NCI-H128 (cell line): ENCODE measurements at regions not wholly inside any gene's neighbourhood (a gene's known extent, or its start where the extent isn't known, plus 50 kb on each side); places are given as distances from the start of the nearest gene placed in this dataset.
"Not testable (repeated sequence)": the region's sequence is repeated elsewhere in the genome, so short reads cannot be mapped to it uniquely, and the experiment has no call there.

Source experiments
- DNase-seq: peaks from one replicate; lab custom pipeline; 2025; ENCODE audit not compliant: unreplicated experiment; lab: John Stamatoyannopoulos, UW

DNA sequence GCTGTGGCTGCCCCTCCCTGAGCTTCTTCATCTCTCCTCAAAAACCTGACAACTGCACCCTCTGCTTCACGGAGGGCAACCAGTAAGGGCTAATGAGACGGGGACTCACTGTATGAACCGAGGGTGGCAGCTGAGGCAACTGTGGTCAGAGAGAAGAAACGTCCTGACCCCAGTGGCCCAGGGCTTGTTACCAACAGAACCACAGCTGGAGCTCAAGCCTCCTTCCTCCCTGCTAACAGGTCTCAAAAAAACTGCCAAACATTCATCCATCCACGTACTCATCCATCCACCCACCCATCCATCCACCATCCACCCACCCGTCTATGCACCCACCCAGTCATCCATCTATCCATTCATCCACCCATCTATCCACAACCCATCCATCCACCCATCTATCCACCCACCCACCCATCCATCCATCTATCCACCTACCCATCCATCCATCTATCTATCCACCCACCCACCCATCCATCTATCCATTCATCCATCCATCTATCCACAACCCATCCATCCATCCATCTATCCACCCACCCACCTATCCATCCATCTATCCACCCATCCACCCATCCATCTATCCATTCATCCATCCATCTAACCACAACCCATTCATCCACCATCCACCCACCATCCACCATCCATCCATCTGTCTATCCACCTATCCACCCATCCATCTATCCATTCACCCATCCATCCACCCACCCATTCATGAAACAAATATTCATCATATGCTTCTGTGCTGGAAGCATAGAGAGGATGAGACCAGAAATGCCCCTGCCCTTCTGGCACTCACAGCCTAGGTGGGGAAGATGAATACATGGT, 111.7 kb downstream of the PDGFA start:
- DNase-seq, result no peak

DNA sequence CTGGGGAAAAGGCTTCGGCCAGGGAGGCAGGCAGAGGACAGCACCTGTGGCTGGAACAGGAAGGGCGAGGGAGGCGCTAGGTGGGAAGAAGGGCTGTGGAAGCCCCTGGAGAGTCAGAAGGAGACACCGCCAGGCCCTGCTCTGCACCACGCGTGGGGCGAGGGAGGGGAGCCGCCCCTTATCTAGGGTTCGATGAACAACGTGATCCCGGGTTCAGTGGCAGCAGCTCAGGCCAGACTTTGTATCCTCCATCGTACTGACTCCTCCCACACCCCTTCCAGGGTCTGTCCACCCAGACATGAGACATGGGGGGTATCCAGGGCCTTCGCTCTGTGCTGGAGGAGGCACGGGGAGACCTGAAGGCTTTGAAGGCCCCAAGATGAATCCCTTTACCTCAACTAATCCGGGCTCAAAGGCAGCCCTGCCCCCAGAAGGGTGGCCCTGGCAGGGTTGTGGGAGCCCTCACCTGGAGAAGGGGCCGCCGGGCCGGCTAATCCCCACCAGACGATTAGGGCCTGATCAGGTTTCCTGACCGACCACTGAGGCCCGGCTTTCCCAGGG, 110.8 kb downstream of the PDGFA start:
- no peak for DNase-seq

DNA sequence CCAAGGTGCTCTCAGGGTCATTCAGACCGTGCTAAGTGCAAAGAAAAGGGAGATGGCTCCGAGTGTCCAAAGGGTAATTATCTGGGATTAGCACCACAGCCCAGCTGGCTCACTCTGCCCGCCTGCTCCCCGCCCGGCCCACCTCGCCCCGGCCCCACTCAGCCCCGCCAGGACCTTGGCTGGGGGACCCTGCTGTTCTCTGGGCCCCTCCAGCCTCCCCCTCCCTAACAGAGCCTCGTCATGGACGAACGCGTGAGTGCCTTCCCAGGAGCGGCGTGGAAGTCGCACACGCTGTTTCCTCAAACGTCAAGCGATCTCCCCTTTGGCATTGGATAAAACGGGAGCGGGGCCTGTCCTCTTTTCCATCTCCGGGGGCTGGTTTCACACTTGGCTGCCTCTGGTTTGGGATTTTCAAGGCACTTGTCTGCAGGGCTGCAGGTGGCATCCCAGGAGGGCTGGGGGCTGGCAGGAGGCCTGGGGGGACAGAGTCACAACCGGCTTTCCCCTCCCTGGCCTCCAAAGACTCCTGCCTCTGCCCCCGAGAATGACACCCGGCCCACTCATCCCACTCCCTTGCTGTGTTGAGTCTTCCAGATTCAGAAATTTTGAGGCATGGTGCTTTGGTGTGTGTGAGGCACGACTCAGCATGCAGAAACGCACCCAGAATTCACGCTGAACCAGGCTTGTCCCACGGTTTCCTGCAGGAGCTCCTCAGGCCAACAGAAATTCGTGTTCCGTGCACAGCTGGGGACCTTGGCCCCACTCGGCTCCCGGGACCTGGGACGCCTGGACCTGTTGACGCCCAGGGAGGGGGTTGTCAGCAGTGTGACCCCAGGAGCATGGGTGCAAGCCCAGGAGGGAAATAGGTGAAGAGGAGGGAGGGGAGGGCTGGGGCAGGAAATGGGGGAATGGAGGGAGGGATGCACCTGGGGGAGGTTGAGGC, 110.0 kb downstream of the PDGFA start:
- no peak for DNase-seq

DNA sequence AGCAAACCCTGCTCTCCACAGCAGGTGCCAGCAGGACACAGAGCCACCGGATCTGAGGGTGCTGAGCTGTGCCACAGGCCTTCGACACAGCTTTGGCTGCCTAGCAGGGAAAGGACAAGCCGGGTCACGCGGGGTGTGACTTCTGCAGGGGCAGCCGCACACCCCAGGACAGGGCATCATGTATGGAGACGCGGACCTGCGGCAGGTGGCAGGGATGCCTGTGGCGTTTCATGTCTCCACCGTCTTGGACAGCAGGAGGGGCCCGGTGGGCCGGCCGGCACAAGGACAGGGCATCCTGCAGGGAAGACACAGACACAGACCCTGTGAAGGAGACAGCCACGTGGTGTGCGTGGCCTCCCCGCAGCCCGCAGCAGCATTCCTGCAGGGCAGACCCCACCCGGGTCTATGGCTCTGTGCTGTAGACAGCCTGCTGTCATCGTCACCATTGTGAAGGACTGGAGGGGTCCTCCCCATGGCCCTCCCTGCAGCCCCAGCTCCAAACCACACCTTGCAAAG, 109.2 kb downstream of the PDGFA start:
- DNase-seq, result no peak

DNA sequence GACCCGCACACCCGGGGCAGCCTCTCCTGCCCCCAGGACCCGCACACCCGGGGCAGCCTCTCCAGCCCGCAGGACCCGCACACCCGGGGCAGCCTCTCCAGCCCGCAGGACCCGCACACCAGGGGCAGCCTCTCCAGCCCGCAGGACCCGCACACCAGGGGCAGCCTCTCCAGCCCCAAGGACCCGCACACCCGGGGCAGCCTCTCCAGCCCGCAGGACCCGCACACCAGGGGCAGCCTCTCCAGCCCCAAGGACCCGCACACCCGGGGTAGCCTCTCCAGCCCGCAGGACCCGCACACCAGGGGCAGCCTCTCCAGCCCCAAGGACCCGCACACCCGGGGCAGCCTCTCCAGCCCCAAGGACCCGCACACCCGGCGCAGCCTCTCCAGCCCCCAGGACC, 108.5 kb downstream of the PDGFA start:
- not testable (repeated sequence) for DNase-seq

DNA sequence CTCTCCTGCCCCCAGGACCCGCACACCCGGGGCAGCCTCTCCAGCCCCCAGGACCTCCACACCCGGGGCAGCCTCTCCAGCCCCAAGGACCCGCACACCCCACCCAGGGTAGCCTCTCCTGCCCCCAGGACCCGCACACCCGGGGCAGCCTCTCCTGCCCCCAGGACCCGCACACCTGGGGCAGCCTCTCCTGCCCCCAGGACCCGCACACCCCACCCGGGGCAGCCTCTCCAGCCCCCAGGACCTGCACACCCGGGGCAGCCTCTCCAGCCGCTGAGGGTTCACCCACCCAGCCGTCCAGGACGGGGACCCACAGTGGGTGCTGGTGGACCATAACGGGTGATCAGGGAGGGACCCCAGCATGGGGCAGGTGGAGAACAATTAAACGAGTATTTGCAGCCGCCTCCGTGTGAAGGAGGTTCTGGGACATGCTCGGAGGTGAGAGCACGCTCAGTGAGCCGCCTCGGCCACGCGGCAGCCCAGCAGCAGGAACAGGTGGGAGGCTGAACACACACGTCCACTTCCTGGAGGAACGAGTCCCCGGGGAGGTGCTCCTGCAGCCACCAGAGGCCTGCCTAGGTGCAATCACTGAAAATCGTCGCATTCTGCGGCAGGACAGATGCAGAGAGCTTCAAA, 107.9 kb downstream of the PDGFA start:
- no peak for DNase-seq

DNA sequence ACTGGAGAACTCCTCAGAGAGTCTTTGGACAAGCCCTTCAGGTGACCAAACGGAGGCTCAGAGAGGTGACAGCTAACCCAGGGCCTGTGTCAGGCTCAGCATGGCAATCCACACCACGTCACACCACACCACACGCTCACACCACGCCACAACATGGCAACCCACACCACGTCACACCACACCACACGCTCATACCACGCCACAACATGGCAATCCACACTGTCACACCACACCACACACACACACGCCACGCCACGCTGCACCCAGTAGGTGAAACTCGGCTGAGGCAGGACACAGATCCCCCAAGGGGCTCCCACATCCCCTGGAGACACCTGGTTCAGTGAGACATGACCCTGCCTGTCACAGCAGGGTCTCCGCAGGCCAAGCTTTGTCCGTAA, 107.3 kb downstream of the PDGFA start:
- no peak for DNase-seq

DNA sequence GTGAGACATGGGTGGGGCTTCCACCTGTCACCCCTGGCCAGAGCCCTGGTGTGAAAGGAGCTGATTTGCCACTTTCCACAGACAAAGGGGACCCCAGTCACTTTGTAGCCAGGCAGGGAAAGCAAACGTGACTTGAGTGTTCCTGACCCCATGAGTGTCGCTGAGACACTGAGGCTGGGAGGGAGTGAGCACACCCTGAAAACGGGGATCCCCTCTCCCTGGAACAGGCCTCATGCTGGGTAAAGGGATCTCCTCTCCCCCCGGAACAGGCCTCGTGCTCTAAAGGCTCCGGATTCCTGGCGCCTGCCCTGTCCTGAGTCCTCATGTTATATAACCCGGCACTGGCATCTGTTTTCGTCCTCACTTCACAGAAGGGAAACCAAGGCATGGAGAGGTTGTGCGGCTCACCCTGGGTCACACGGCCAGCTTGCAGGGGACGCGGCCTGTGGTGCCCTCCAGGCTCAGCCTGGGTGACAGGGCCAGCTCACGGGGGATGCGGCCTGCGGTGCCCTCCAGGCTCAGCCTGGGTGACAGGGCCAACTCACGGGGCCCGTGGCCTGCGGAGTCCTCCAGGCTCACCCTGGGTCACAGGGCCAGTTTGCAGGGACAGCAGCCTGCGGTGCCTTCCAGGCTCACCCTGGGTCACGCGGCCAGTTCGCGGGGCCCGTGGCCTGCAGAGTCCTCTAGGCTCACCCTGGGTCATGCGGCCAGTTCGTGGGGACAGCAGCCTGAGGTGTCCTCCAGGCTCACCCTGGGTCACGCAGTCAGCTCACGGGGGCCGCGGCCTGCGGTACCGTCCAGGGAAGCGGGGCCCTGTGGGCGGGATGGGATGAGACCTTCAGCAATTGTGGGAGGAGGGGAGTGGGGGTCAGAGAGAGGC, 104.7 kb downstream of the PDGFA start:
- no peak for DNase-seq

DNA sequence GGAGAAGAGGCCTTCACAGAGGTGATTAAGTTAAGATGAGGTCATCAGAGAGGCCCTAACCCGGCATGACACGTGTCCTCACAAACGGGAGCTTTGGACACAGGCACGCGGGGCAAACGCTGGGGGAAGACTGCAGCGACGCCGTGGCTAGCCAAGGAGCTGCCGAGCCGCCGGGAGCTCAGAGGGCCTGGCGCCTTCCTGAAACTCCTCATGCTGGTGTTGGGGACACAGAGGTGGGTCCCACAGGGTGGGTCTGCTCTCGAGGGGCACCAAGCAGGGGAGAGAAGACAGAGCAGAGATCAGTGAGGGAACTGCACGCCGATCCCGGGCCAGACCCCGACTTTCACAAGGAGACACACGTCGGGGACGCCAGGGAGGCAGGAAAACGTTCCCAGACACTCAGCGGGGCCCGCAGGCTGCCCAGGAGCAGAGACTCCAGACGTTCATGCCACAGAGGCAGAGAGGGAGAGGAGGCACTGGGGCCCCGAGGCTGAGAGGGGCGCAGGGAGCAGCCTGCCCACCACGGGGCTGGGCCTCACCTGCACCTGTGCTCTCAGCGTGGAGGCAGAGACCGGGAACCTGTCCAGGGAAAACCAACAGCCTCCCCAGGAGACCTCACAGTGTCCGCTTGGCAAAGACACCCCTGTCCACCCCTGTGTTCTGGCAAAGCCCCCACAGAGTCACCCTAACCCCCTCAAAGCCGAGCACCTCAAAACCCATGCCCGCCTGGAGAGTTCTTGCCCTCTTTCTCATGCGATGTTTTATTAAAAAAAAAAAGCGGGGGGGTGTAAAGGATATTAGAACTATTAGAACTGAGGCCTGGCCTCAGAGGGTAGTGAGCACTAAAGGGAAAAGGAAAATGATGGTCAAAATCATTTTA, 103.8 kb downstream of the PDGFA start:
- no peak for DNase-seq

DNA sequence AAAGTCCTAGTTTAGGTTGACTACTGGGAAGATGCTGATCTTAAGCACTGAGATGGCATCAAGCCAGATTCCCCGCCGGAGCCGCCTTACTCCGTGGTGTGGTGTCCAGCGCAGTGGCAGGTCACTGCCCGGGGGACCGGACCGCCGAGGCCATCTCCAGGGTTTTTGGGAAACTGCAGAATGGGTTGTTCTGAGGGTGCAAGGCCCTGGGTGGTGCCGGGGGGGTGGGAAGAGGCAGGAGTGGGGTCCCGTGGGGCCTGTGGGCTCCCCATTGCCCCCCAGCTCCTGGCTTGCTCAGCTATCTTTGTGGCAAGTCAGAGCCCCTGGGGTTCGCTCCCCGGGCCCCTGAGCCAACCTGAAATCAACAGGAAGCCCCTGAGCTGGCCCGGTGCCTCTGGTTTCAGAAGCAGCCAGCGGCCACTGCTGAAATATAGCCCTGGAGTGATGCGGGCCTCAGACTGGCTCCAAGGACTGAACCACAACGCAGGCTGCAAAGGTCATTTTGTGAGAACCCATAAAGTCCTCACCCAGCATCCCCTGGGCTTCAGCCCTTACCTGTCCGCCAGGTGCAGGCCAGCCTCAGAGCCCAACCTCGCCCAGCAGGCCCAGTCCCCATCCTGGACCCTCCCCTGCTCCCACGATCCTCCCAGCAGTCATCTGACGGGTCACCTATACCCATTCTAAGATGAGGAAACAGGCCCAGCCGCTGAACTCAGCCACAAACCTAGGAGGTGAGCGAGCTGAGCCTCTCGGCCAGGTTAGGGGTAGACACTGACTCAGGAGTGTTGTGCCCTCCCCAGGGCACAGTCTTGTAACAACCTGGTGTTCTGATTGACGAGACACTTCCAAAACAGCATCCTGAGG, 102.7 kb downstream of the PDGFA start:
- DNase-seq, result no peak

DNA sequence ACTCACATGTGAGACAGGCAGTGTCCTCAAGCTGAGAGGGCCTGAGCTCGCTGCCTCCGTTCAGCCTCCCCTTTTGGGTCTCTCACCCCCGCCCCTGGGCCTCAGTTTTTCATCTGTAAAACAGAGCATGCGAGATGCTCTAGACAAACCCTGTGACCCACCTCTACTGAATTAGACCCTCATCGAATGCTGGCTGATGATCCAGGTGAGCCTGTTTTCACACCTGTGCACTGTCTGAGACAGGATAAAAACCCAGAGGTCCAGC, 102.1 kb downstream of the PDGFA start:
- DNase-seq, result no peak

DNA sequence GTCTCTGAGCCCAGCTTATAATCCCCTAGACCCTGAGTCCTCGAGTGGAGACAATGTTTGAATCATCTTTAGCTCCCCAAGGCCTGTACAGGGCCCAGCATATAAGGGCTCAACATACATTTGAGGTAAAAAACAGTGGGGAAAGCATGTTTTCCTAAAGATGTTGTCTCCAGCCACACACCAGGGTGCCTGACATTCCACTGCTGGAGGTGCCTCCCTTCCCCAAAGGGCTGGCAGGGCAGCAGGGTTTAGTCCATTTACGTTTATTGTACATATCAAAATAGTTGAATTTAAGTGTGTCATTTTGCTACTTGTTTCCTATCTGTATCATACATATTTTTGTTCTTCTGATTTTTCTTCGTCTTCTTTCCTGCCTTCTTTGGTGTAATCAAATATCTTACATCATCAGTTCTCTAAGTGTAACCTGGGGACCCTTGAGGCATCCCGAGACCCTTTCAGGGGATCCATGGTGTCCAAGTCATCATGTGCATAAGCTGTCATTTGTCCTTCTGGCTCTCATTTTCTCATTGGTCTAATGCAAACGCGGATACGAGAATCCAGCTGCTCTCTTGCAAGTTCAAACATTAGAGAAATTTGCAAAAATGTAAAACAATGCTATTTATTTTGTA, 101.6 kb downstream of the PDGFA start:
- DNase-seq, result no peak

DNA sequence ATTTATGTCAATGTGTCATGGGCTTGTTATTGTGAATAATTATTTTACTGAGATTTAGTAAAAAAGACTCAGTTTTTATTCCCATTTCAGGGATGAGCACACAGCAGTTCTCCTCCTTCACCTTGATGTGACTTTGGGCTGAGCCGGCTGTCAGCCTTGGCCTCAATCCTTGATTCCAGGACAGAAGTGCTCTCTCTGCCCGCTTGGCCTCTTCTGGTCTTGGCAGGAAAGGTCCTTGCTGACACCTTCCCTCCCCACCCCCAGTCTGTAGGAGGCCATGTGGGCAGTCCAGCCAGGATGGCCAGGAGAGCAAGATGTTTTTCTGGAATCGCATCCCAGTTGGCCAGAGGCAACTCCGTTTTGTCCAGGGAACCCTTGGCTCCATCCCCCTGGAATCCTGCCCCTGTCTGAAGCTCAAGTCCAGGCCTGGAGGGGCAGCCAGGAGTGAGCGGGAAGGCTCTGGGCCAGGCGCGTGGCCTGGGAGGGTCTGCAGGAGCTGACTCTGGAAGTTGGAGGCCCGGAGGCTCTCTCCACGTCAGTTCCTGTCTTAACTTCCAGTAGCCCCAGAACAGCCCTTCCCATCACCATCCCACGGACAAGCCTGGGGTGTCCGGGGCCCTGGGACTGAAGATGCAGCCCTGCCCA, 100.9 kb downstream of the PDGFA start:
- DNase-seq, result no peak

DNA sequence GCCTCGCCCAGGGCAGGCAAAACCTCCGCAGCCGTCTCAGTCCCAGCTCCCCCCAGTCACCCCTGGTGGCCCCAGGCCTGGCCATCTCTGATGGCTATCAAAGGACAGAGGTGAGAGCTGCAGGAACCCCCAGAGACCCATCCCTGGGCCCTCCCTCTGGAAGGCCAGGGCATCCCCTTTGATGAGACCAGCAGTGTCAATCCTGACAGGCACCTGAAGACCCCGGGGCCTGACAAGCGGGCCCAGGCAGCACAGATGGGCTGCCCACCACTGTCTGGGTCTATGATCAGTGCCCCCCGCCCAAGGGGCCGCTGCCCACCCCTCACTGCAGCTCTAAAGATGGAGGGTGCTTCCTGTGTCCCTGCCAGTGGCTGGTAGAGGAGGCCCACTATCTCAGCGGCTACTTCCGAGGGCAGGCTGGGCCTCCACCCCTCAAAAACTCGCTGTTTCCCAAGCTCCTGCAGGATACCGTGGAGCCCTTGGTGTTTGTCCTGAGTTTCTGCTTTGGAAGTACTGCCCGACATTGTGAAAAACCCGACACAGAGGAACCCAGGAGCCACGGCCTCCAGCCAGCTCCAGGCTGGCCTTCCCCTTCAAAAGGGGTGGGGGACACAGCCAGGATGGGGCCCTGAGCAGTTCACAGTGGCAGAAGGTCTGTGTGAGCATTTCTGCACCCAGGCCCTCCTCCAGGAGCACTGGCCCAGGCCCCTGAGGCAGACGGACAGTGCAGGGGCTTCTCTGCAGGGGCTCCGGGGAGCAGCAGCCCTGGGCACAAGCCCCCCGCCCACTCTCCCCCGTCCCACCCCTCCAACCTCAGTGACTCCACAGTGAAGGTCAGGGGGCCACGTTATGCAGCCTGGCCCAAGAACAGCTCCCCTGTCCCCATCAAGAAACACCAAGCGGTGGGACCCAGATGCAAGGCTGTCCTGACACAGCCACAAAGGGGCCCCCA, 99.2 kb downstream of the PDGFA start:
- DNase-seq, result no peak

DNA sequence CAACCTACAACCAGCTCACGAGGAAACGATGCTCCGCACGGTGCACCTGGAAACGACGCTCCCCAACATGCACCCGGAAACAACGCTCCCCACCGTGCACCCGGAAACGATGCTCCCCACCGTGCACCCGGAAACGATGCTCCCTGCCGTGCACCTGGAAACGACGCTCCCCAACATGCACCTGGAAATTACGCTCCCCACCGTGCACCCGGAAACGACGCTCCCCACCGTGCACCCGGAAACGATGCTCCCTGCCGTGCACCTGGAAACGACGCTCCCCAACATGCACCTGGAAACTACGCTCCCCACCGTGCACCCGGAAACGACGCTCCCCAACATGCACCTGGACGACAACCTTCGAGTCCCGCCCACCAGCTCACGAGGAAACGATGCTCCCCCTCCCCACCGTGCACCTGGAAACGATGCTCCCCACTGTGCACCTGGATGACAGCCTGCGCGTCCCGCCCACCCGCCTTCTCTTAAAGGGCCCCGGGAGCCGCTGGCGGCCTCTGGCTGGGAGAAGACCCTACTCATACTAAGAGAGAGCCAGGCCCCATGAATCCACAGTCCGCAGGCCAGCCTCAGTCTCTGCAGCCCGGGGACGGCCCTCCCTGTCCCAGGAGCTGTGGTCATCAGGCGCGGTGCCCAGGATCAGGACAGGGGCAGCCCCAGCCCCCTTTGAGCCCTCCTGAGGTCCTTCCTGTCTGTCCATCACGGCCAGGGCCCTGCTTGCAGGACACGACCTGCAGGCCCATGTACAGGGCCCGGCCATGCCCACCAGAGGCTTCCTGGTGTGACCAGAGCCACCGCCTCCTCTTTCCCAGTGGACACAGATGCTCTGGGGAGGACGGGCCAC, 98.3 kb downstream of the PDGFA start:
- no peak for DNase-seq
